ENCODE measurements at regions not wholly inside any gene's neighbourhood (a gene's known extent, or its start where the extent isn't known, plus 50 kb on each side); places are given as distances from the start of the nearest gene placed in this dataset.

- DNase-seq (ENCODE audit: low spot score): peak; percentile 58
Observed at GRCh38 chr5:158406884-158407823, 548.2 kb upstream of the CLINT1 start.

GRCh38 chr5:158398360-158399201 is 539.6 kb upstream of the CLINT1 start:
- DNase-seq (ENCODE audit: low spot score): no peak

GRCh38 chr5:158397278-158397677 is 538.3 kb upstream of the CLINT1 start:
- no peak for DNase-seq (ENCODE audit: low spot score)

GRCh38 chr5:158394102-158394501 is 535.2 kb upstream of the CLINT1 start:
- no peak for DNase-seq (ENCODE audit: low spot score)

GRCh38 chr5:158393457-158393856 is 534.5 kb upstream of the CLINT1 start:
- no peak for DNase-seq (ENCODE audit: low spot score)

GRCh38 chr5:158392753-158393152 is 533.8 kb upstream of the CLINT1 start:
- DNase-seq (ENCODE audit: low spot score): no peak

- DNase-seq (ENCODE audit: low spot score): peak; percentile 75
Observed at GRCh38 chr5:158390577-158390976, 531.6 kb upstream of the CLINT1 start.

- no peak for DNase-seq (ENCODE audit: low spot score)
Observed at GRCh38 chr5:158389786-158390185, 530.8 kb upstream of the CLINT1 start.

GRCh38 chr5:158388021-158388420 is 529.1 kb upstream of the CLINT1 start:
- DNase-seq (ENCODE audit: low spot score): no peak

GRCh38 chr5:158387499-158387898 is 528.6 kb upstream of the CLINT1 start:
- DNase-seq (ENCODE audit: low spot score): no peak

GRCh38 chr5:158385982-158386381 is 527.0 kb upstream of the CLINT1 start:
- no peak for DNase-seq (ENCODE audit: low spot score)

GRCh38 chr5:158384535-158385481 is 525.9 kb upstream of the CLINT1 start:
- peak; percentile 94 for DNase-seq (ENCODE audit: low spot score)

GRCh38 chr5:158383486-158383885 is 524.5 kb upstream of the CLINT1 start:
- no peak for DNase-seq (ENCODE audit: low spot score)

GRCh38 chr5:158382473-158382872 is 523.5 kb upstream of the CLINT1 start:
- DNase-seq (ENCODE audit: low spot score): peak; percentile 97

GRCh38 chr5:158381614-158382160 is 522.7 kb upstream of the CLINT1 start:
- no peak for DNase-seq (ENCODE audit: low spot score)

- no peak for DNase-seq (ENCODE audit: low spot score)
Observed at GRCh38 chr5:158380661-158381060, 521.7 kb upstream of the CLINT1 start.

- no peak for DNase-seq (ENCODE audit: low spot score)
Observed at GRCh38 chr5:158378931-158379330, 520.0 kb upstream of the CLINT1 start.

- DNase-seq (ENCODE audit: low spot score): no peak
Observed at GRCh38 chr5:158376679-158377078, 517.7 kb upstream of the CLINT1 start.

GRCh38 chr5:158375531-158375930 is 516.6 kb upstream of the CLINT1 start:
- no peak for DNase-seq (ENCODE audit: low spot score)

GRCh38 chr5:158373608-158374395 is 514.9 kb upstream of the CLINT1 start:
- DNase-seq (ENCODE audit: low spot score): no peak

Measured in A172 (cell line).